HK-2 (cell line): ENCODE measurements at regions not wholly inside any gene's neighbourhood (a gene's known extent, or its start where the extent isn't known, plus 50 kb on each side); places are given as distances from the start of the nearest gene placed in this dataset.

Experiments
- DNase-seq: peaks from one replicate; pipeline ENCODE4 v3.0.0-alpha.2; 2018; ENCODE audit not compliant: unreplicated experiment

DNA sequence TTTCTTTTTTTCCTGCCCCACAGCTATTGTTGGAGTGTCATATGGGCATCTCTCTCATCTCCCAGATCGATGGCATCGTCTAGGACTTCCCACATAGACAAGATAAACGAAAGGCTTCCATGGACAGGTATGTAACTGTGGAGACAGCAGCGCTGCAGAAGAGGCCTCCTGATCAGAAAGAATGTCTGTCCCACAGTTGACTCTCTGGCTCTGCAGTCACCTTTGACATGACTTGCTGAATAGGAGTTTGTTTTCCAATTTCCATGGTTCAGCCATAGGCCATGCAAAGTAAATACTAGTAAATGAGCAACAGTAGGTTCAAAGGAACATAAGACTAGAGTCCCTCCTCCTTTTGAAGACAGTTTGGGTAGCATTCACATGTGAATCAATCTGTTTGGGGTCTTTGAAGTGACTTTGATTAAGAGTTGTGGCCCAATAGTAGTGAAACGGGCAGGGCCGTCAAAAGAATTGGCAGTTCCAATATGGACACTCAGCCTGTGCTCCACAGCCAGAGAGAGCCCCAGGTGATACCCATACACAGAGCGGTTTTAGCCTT lies 134.7 kb upstream of the IFNGR1 start:
- no peak for DNase-seq

DNA sequence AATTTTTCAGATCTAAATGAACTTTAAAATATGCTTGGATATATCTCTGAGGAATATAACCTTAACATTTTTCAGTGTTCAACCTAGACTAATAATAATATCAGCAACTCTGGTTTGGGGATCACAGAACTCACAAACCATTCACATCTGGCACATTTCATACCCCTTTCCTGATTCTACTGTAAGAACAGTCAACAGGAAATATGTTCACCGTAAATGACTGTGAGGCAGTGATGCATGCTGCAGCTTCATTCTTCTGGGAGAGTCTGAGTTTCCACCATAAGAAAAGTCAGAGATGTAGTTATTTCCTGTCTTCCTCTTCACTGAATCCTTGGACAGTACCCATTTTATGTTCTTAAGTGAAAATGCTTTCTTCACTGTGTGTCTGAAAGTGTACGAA lies 134.2 kb upstream of the IFNGR1 start:
- DNase-seq: no peak

- DNase-seq: no peak
These were observed 133.7 kb upstream of the IFNGR1 start for GRCh38 chr6:137352859-137353258.

GRCh38 chr6:137351890-137352289 lies 132.7 kb upstream of the IFNGR1 start:
- no peak for DNase-seq

DNA sequence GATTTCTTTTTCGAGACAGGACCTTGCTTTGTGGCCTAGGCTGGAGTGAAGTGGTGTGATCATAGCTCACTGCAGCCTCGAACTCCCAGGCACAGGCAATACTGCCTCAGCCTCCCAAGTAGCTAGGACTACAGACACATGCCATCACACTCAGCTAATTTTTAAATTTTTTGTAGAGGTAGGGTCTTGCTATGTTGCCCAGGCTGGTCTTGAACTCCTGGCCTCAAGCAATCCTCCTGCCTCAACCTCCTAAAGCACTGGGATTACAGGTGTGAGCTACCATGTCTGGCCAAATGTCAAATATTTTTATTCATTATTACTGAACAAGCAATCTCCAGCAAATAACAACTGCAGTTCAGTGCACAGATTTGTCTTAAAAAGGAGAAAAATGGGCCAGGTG lies 131.7 kb upstream of the IFNGR1 start:
- DNase-seq: no peak

GRCh38 chr6:137349856-137350830 lies 131.0 kb upstream of the IFNGR1 start:
- DNase-seq: no peak

GRCh38 chr6:137348777-137349176 lies 129.6 kb upstream of the IFNGR1 start:
- DNase-seq: no peak

GRCh38 chr6:137343241-137343640 lies 124.1 kb upstream of the IFNGR1 start:
- DNase-seq: no peak

DNA sequence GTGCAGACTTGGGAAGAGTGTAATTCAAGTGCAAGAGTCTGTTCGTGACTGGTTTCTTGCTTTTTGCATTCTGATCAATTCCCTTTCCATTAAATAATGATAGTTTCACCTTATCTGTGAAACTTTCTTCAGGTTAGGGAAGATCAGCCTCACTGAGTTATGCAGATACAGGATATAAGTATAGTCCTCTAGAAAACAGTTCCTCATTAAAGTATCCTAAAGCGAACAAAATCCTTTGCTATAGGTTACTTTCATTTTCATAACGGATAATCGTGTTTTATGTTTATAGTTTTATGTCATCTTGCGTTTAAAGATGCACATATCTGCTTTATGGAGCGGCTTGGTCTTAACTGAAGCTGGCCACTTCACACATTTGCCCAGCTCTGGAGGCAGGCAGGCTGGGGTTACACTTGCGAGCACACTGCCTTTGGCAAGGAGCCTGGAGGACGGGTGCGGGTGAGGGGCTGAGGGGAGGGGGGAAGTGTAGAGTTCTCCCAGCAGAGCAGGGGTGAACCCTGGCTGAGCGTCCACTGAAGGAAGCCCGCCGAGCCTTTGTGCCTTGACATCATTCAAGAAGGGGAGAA lies 123.5 kb upstream of the IFNGR1 start:
- no peak for DNase-seq

- peak; percentile 3 for DNase-seq
These were observed 122.6 kb upstream of the IFNGR1 start for GRCh38 chr6:137341681-137342195.

DNA sequence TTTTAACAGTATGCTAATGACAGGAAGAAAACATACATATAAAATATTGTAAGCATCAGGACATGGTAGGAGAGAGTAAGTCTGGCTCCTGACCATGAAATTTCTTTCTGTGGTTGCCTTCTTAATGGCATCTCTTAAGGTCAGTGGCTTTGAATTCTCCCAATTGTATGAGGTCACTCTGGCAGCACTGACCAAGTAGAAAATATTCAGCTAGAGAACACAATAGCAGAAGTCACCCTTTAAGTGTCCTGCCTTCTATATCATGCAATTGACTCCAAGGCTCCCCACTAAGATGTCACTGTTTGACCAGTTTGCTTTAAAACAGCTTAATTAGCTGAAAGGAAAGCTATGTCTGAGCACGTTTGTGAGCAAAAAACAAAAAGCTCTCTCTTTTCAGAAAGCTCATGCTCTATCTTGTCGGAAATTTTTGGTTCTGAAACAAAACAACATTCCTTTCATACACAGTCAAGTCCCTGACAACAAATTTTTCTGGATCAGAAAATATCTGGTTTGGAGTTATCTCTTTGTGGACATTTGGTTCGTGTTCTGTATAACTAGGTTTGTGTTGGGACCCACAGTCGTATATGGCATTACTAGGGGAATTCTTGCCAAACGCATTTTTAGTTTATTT lies 120.9 kb upstream of the IFNGR1 start:
- DNase-seq: no peak

DNA sequence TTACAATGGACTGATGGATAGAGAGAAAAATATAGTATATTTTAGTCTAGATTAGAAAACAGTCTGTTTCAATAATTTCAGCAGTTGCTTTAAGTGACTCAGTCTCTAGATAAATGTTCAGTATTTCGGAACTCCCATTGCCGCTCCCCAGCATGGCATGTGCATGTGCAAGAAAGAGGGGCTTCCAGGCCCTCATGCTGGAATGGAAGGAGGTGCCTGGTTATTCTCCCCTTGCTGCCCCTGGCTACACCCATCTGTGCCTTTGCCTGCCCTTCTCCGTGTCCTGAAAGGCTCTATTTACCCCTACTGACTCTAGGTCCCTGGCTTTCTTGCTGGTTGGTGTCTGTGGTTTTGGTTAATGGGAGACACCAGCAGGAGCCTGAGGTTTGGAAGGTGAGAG lies 115.7 kb upstream of the IFNGR1 start:
- DNase-seq: no peak

GRCh38 chr6:137334094-137334493 lies 114.9 kb upstream of the IFNGR1 start:
- DNase-seq: no peak

GRCh38 chr6:137332637-137333280 lies 113.6 kb upstream of the IFNGR1 start:
- DNase-seq: no peak

DNA sequence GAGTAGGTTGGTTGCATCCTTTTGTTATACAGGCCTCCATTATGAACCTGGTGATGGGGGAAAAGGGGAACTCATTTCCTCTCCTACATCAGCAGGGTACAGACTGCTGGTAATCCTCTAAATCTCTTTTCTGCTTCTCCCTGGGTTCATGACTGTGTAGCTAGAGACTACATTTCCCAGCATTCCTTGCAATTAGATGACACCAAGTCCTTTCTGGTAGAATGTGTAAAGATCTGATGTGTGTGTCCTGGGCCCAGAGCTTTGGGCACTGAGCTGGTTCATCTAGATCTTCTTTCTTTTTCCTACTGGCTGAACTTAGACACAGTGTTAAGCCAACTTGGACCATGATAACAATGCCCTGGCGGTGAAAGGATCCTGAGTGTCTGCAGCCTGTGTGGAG lies 104.7 kb upstream of the IFNGR1 start:
- DNase-seq: no peak

- no peak for DNase-seq
These were observed 101.1 kb upstream of the IFNGR1 start for GRCh38 chr6:137320271-137320670.

DNA sequence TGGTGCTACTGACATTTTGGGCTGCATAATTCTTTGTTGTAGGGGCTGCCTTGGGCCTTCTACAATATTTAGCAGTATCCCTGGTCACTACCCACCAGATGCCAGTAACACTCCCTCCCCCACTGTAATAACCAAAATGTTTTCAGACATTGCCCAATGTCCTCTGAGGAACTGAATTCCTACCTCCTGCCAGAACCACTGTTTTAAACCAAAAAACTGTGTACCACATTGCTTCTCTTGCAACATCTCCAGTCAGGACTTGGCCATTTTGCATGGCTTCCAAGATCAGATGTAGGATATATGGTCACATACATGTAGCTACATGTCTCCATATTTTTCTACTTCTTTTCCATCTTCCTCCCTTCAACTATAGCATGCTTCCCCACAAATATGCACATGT lies 97.4 kb upstream of the IFNGR1 start:
- DNase-seq: no peak

GRCh38 chr6:137315081-137315480 lies 95.9 kb upstream of the IFNGR1 start:
- no peak for DNase-seq

DNA sequence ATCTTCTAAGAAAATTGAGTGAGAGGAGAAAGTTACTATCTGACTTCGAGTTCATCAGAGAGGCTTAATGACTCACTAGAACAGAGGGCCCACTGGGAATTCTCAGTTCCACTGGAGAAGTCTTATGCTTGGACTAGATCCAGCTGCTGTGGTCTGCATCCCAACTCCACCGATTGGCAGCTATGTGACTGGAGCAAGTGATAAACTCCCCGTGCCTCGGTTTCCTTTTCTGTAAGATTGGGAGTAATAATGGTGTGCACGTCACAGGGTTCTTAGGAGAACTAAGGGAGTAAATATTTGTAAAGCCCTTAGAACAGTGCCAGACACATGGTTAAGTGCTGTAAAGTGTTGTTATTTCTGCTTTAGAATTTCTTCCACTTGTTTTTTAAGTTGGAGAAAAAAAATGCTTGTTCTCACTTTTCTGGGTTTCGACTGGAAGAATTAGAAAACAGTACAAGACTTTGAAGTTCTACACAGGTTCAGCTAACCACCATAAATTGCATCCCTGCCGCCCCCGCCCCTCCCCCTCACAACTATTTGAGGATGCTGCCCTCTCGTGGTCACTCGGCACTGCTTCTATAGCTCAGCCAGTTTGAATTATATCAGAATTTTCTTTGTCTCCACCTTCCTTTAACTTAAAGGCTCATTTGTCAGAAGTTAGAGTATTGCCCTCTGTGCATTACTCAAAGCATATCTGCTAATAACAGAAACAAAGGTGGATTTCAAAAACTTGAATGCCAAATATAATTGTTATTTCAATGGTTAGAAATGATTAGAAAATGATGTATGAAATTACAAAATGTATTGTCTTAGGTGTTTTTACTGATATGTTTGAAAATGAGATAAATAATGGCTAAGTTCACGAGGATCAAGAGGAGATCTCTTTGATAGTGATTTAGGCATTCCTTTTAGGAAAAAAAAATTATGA lies 95.0 kb upstream of the IFNGR1 start:
- peak; percentile 66 for DNase-seq

GRCh38 chr6:137313211-137313610 lies 94.0 kb upstream of the IFNGR1 start:
- DNase-seq: no peak

DNA sequence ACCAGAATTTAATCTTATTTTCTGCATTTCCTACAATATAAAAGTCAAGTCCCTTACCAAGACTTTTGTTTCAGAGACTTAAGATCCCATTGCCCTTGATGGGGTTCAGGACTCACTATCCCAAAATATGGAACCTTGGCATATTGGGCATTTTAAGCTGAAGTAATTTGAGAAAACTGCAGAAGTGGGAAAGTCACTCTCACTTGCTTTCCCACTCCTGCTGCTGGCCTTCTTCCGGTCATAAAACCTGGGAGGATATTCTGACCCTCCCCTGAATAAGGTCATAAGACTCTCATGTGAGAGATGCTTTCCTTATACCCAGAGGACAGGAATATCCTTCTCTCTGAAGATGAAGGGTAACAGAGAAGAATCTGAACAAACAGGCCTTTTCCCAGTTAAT lies 92.8 kb upstream of the IFNGR1 start:
- no peak for DNase-seq
